GM18511 (cell line): ENCODE measurements at regions not wholly inside any gene's neighbourhood (a gene's known extent, or its start where the extent isn't known, plus 50 kb on each side); places are given as distances from the start of the nearest gene placed in this dataset.

Experiments used
- ATAC-seq: cut with Tn5 transposase; IDR thresholded peaks from one replicate; pipeline ENCODE4 v1.9.1; 2021; ENCODE audit warnings: mild to moderate bottlenecking, moderate library complexity; ENCODE audit not compliant: unreplicated experiment

- ATAC-seq: no peak
These were observed 241.2 kb downstream of the PTBP2 start for GRCh38 chr1:96962751-96963211.

- no peak for ATAC-seq
These were observed 243.2 kb downstream of the PTBP2 start for GRCh38 chr1:96964761-96965160.

GRCh38 chr1:96966536-96967138 is 245.1 kb downstream of the PTBP2 start:
- ATAC-seq: peak; percentile 95

GRCh38 chr1:96967311-96967710 is 245.7 kb downstream of the PTBP2 start:
- ATAC-seq: no peak

- ATAC-seq: no peak
These were observed 247.0 kb downstream of the PTBP2 start for GRCh38 chr1:96968541-96968940.

GRCh38 chr1:96968983-96969382 is 247.4 kb downstream of the PTBP2 start:
- ATAC-seq: no peak

GRCh38 chr1:96969656-96970163 is 248.1 kb downstream of the PTBP2 start:
- no peak for ATAC-seq

GRCh38 chr1:96971439-96971838 is 249.9 kb downstream of the PTBP2 start:
- no peak for ATAC-seq

- no peak for ATAC-seq
These were observed 250.4 kb downstream of the PTBP2 start for GRCh38 chr1:96971849-96972602.

GRCh38 chr1:96973605-96974004 is 252.0 kb downstream of the PTBP2 start:
- no peak for ATAC-seq

- ATAC-seq: no peak
These were observed 256.9 kb downstream of the PTBP2 start for GRCh38 chr1:96978444-96978843.

GRCh38 chr1:96978901-96979300 is 257.3 kb downstream of the PTBP2 start:
- no peak for ATAC-seq

GRCh38 chr1:96979304-96980268 is 258.0 kb downstream of the PTBP2 start:
- no peak for ATAC-seq

GRCh38 chr1:96980448-96980847 is 258.9 kb downstream of the PTBP2 start:
- no peak for ATAC-seq

GRCh38 chr1:96981181-96981580 is 259.6 kb downstream of the PTBP2 start:
- no peak for ATAC-seq

- ATAC-seq: no peak
These were observed 260.5 kb downstream of the PTBP2 start for GRCh38 chr1:96982118-96982517.

GRCh38 chr1:96983866-96984265 is 262.3 kb downstream of the PTBP2 start:
- no peak for ATAC-seq

GRCh38 chr1:96987186-96987703 is 265.7 kb downstream of the PTBP2 start:
- no peak for ATAC-seq

- ATAC-seq: no peak
These were observed 267.7 kb downstream of the PTBP2 start for GRCh38 chr1:96989302-96989701.

GRCh38 chr1:96990136-96990535 is 268.6 kb downstream of the PTBP2 start:
- ATAC-seq: no peak

GRCh38 chr1:96991261-96991660 is 269.7 kb downstream of the PTBP2 start:
- no peak for ATAC-seq
